ENCODE measurements at regions not wholly inside any gene's neighbourhood (a gene's known extent, or its start where the extent isn't known, plus 50 kb on each side); places are given as distances from the start of the nearest gene placed in this dataset.

DNA sequence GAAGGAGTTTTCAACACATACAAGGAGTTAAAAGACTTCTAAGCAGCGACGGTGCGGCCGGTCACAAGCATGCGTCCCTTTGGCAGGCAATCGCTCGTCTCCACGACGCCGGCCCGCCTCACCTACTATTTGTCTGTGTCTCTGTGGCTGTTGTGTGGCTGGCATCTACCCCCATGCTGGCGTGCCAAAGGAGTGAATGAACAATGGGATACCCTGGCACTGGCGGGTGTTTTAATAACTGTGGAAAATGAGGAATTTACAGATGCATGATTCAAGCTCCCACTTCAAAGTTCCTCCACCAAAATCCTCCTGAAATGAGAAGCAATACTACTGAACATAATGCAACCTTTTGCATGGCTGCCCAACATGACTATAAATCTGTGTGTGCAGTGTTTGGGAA is 176.6 kb downstream of the KLF5 start:
- TF ChIP-seq ZNF565 (CRISPR knock-in tag; conservative IDR thresholded peaks at IDR 0.05; ENCODE audit: low read depth), result no peak
- no peak for TF ChIP-seq TOX (CRISPR knock-in tag; IDR thresholded peaks at IDR 0.05; ENCODE audit: borderline replicate concordance)
- TF ChIP-seq, protein P1, sequence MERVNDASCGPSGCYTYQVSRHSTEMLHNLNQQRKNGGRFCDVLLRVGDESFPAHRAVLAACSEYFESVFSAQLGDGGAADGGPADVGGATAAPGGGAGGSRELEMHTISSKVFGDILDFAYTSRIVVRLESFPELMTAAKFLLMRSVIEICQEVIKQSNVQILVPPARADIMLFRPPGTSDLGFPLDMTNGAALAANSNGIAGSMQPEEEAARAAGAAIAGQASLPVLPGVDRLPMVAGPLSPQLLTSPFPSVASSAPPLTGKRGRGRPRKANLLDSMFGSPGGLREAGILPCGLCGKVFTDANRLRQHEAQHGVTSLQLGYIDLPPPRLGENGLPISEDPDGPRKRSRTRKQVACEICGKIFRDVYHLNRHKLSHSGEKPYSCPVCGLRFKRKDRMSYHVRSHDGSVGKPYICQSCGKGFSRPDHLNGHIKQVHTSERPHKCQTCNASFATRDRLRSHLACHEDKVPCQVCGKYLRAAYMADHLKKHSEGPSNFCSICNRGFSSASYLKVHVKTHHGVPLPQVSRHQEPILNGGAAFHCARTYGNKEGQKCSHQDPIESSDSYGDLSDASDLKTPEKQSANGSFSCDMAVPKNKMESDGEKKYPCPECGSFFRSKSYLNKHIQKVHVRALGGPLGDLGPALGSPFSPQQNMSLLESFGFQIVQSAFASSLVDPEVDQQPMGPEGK (CRISPR knock-in tag; IDR thresholded peaks at IDR 0.05; ENCODE audit: borderline replicate concordance), result no peak
- TF ChIP-seq ARNTL (CRISPR knock-in tag; IDR thresholded peaks at IDR 0.05; ENCODE audit: borderline replicate concordance, low read depth), result no peak
- no peak for TF ChIP-seq ZFP3 (CRISPR knock-in tag; IDR thresholded peaks at IDR 0.05)
- no peak for TF ChIP-seq TCF4 (CRISPR knock-in tag; IDR thresholded peaks at IDR 0.05; ENCODE audit: borderline replicate concordance)
- TF ChIP-seq ZC3H10 (CRISPR knock-in tag; IDR thresholded peaks at IDR 0.05), result no peak
- TF ChIP-seq CSDC2 (CRISPR knock-in tag; IDR thresholded peaks at IDR 0.05), result no peak
